Inferior parietal cortex (tissue), 1 donor: ENCODE measurements at regions not wholly inside any gene's neighbourhood (a gene's known extent, or its start where the extent isn't known, plus 50 kb on each side); places are given as distances from the start of the nearest gene placed in this dataset.

Experiments
- DNase-seq: peaks from one replicate; pipeline ENCODE4 v3.0.0-alpha.2; 2016; ENCODE audit errors: extremely low spot score

- no peak for DNase-seq
Measured at GRCh38 chr9:81489046-81489445, 200.3 kb downstream of the TLE1 start.

- DNase-seq: no peak
Measured at GRCh38 chr9:81480828-81481604, 208.3 kb downstream of the TLE1 start.

GRCh38 chr9:81479573-81479972 is 209.8 kb downstream of the TLE1 start:
- DNase-seq: no peak

GRCh38 chr9:81477669-81478068 is 211.7 kb downstream of the TLE1 start:
- no peak for DNase-seq

- DNase-seq: no peak
Measured at GRCh38 chr9:81476813-81477490, 212.4 kb downstream of the TLE1 start.

GRCh38 chr9:81474792-81475191 is 214.6 kb downstream of the TLE1 start:
- DNase-seq: no peak

GRCh38 chr9:81474125-81474524 is 215.2 kb downstream of the TLE1 start:
- no peak for DNase-seq

GRCh38 chr9:81473708-81474107 is 215.6 kb downstream of the TLE1 start:
- DNase-seq: no peak

GRCh38 chr9:81473206-81473605 is 216.1 kb downstream of the TLE1 start:
- peak; percentile 51 for DNase-seq

GRCh38 chr9:81472701-81473100 is 216.6 kb downstream of the TLE1 start:
- DNase-seq: peak; percentile 60

GRCh38 chr9:81470864-81471263 is 218.5 kb downstream of the TLE1 start:
- no peak for DNase-seq

- no peak for DNase-seq
Measured at GRCh38 chr9:81468084-81468595, 221.2 kb downstream of the TLE1 start.

GRCh38 chr9:81466981-81467380 is 222.4 kb downstream of the TLE1 start:
- DNase-seq: no peak

- DNase-seq: no peak
Measured at GRCh38 chr9:81465468-81466011, 223.8 kb downstream of the TLE1 start.

GRCh38 chr9:81462801-81463200 is 226.5 kb downstream of the TLE1 start:
- DNase-seq: no peak

GRCh38 chr9:81461196-81461595 is 228.2 kb downstream of the TLE1 start:
- no peak for DNase-seq

- no peak for DNase-seq
Measured at GRCh38 chr9:81460693-81461092, 228.7 kb downstream of the TLE1 start.

GRCh38 chr9:81459591-81459990 is 229.8 kb downstream of the TLE1 start:
- DNase-seq: no peak

GRCh38 chr9:81456431-81457006 is 232.8 kb downstream of the TLE1 start:
- no peak for DNase-seq

GRCh38 chr9:81455462-81456219 is 233.7 kb downstream of the TLE1 start:
- no peak for DNase-seq

- DNase-seq: no peak
Measured at GRCh38 chr9:81445331-81445921, 243.9 kb downstream of the TLE1 start.
